DOHH2 (cell line): ENCODE measurements at regions not wholly inside any gene's neighbourhood (a gene's known extent, or its start where the extent isn't known, plus 50 kb on each side); places are given as distances from the start of the nearest gene placed in this dataset.

Experiments used
- H3F3A ChIP-seq: fragments of 200-600 bp; sonication (generic), shearing (Covaris generic); 2 replicates; pipeline ENCODE4 v1.6.0; 2016; ENCODE audit warnings: antibody characterized with exemption, mild to moderate bottlenecking; ENCODE audit not compliant: control insufficient read depth, insufficient read depth
- H3K27ac ChIP-seq: fragments of 200-600 bp; sonication (generic); 2 replicates; pipeline ENCODE4 v1.5.1; 2014; ENCODE audit warnings: low read depth, mild to moderate bottlenecking, low read length, moderate library complexity
- H3K27me3 ChIP-seq: fragments of 200-600 bp; sonication (generic); 2 replicates; pipeline ENCODE4 v1.6.1; 2014; ENCODE audit warnings: mild to moderate bottlenecking, low read length, mixed read lengths; ENCODE audit not compliant: control insufficient read depth
- H3K36me3 ChIP-seq: fragments of 200-600 bp; sonication (generic); 2 replicates; pipeline ENCODE4 v1.6.1; 2014; ENCODE audit warnings: mild to moderate bottlenecking, low read length, moderate library complexity, mixed read lengths; ENCODE audit not compliant: control insufficient read depth
- H3K4me1 ChIP-seq: fragments of 200-600 bp; sonication (generic); 2 replicates; pipeline ENCODE4 v1.6.1; 2014; ENCODE audit warnings: mild to moderate bottlenecking, low read length, mixed read lengths; ENCODE audit not compliant: control insufficient read depth
- H3K4me2 ChIP-seq: fragments of 200-600 bp; sonication (generic); 2 replicates; pipeline ENCODE4 v1.6.0; 2014; ENCODE audit warnings: mild to moderate bottlenecking, low read length, moderate library complexity
- H3K4me3 ChIP-seq: fragments of 200-600 bp; sonication (generic); 2 replicates; pipeline ENCODE4 v1.5.1; 2014; ENCODE audit warnings: mild to moderate bottlenecking, low read length, mixed read lengths
- H3K79me2 ChIP-seq: fragments of 200-600 bp; sonication (generic); 2 replicates; pipeline ENCODE4 v1.6.1; 2014; ENCODE audit warnings: mild to moderate bottlenecking, low read length, mixed read lengths; ENCODE audit not compliant: control insufficient read depth
- H3K9me2 ChIP-seq: fragments of 200-600 bp; sonication (generic); replicated peaks from 2 replicates; pipeline ENCODE4 v1.6.1; 2014; ENCODE audit warnings: mild to moderate bottlenecking, low read length, mixed read lengths; ENCODE audit not compliant: control insufficient read depth
- H3K9me3 ChIP-seq: fragments of 200-600 bp; sonication (generic); 2 replicates; pipeline ENCODE4 v1.6.1; 2014; ENCODE audit warnings: antibody characterized with exemption, low read length, mixed read lengths; ENCODE audit not compliant: control insufficient read depth, insufficient read depth
- H4K20me1 ChIP-seq: fragments of 200-600 bp; sonication (generic); 2 replicates; pipeline ENCODE4 v1.6.0; 2014; ENCODE audit warnings: low read depth, mild to moderate bottlenecking, antibody characterized with exemption, low read length, moderate library complexity; ENCODE audit not compliant: control insufficient read depth, insufficient read depth
- EZH2phosphoT487 ChIP-seq: fragments of 200-600 bp; sonication (generic); IDR thresholded peaks from 2 replicates; pipeline ENCODE4 v1.6.1; 2017; ENCODE audit warnings: borderline replicate concordance, mild to moderate bottlenecking, antibody characterized with exemption, low read length, moderate library complexity, mixed read lengths
- TF ChIP-seq, protein P1 (sequence below): fragments of 200-600 bp; sonication (generic); IDR thresholded peaks from one replicate; pipeline ENCODE4 v1.5.1; 2014; ENCODE audit warnings: antibody characterized with exemption, mild to moderate bottlenecking, low read depth, low read length; ENCODE audit not compliant: poor library complexity, severe bottlenecking

- Histone ChIP-seq H3K9me3 (no peaks in the 10 kb centered on the region), H3F3A (no peaks in the 10 kb centered on the region), H3K4me3 (no peak overlapping the region), H3K4me2 (no peak overlapping the region), H3K27ac (no peak overlapping the region), H3K27me3 (no peaks in the 10 kb centered on the region), H3K36me3 (no peaks in the 10 kb centered on the region), H3K79me2 (no peaks in the 10 kb centered on the region), H4K20me1 (no peaks in the 10 kb centered on the region), H3K9me2 (no peaks in the 10 kb centered on the region), H3K4me1 (no peaks in the 10 kb centered on the region)
- TF ChIP-seq, protein P1, sequence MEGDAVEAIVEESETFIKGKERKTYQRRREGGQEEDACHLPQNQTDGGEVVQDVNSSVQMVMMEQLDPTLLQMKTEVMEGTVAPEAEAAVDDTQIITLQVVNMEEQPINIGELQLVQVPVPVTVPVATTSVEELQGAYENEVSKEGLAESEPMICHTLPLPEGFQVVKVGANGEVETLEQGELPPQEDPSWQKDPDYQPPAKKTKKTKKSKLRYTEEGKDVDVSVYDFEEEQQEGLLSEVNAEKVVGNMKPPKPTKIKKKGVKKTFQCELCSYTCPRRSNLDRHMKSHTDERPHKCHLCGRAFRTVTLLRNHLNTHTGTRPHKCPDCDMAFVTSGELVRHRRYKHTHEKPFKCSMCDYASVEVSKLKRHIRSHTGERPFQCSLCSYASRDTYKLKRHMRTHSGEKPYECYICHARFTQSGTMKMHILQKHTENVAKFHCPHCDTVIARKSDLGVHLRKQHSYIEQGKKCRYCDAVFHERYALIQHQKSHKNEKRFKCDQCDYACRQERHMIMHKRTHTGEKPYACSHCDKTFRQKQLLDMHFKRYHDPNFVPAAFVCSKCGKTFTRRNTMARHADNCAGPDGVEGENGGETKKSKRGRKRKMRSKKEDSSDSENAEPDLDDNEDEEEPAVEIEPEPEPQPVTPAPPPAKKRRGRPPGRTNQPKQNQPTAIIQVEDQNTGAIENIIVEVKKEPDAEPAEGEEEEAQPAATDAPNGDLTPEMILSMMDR, result no peak
- TF ChIP-seq EZH2phosphoT487, result no peak
Observed at GRCh38 chrX:84690228-84690627, 188.0 kb upstream of the HDX start.

- Histone ChIP-seq H3K27ac (no peak overlapping the region), H3F3A (no peaks in the 10 kb centered on the region), H3K9me2 (no peaks in the 10 kb centered on the region), H3K79me2 (no peaks in the 10 kb centered on the region), H4K20me1 (no peaks in the 10 kb centered on the region), H3K9me3 (no peaks in the 10 kb centered on the region), H3K27me3 (no peaks in the 10 kb centered on the region), H3K4me2 (no peak overlapping the region), H3K4me1 (peaks cover 8% of the 10 kb centered on the region), H3K36me3 (peaks cover 2% of the 10 kb centered on the region; the same call in 1 of the 2 replicates), H3K4me3 (no peak overlapping the region)
- TF ChIP-seq, protein P1, result no peak
- TF ChIP-seq EZH2phosphoT487, result no peak
Observed at GRCh38 chrX:84709987-84710386, 207.7 kb upstream of the HDX start.

DNA sequence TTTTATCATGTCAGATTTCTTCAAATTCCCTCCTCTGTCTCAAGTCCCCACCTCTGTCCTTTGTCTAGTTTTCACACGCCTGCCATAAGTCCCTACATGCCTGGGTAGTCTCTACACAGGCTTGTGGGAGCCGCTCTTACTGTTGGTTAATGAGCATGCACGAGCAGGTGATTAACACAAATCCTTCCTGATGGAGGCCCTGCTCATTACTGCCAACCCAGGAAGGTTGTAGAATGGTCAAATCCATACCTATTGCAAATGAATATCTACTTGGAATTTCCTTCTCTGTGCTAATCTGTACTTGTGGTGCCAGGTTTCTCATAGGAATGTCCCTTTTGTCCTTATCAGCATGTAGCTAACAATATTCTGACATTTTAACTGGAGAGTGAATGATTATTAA lies 208.4 kb upstream of the HDX start:
- no peak overlapping the region for H3K27ac ChIP-seq
- no peaks in the 10 kb centered on the region for H4K20me1 ChIP-seq
- no peaks in the 10 kb centered on the region for H3K9me3 ChIP-seq
- peaks cover 2% of the 10 kb centered on the region; the same call in 1 of the 2 replicates for H3K36me3 ChIP-seq
- TF ChIP-seq EZH2phosphoT487, result no peak
- H3K4me2 ChIP-seq, result no peak overlapping the region
- no peaks in the 10 kb centered on the region for H3K27me3 ChIP-seq
- H3K4me1 ChIP-seq, result peaks cover 14% of the 10 kb centered on the region
- no peaks in the 10 kb centered on the region for H3K79me2 ChIP-seq
- no peaks in the 10 kb centered on the region for H3K9me2 ChIP-seq
- H3K4me3 ChIP-seq, result no peak overlapping the region
- 0 out of 2 replicates have a peak, but pooled peaks cover 2% of the 10 kb centered on the region for H3F3A ChIP-seq

- Histone ChIP-seq H3K4me3 (no peak overlapping the region), H3K4me2 (no peak overlapping the region), H3K79me2 (peaks cover 2% of the 10 kb centered on the region; the same call in 1 of the 2 replicates), H3K9me3 (no peaks in the 10 kb centered on the region), H3K4me1 (peaks cover 31% of the 10 kb centered on the region), H3K9me2 (no peaks in the 10 kb centered on the region), H3K27me3 (no peaks in the 10 kb centered on the region), H4K20me1 (no peaks in the 10 kb centered on the region), H3K27ac (no peak overlapping the region), H3F3A (0 out of 2 replicates have a peak, but pooled peaks cover 3% of the 10 kb centered on the region), H3K36me3 (peaks cover 2% of the 10 kb centered on the region; the same call in 1 of the 2 replicates)
- TF ChIP-seq EZH2phosphoT487, result no peak
- TF ChIP-seq, protein P1, result no peak
Observed at GRCh38 chrX:84712621-84713020, 210.4 kb upstream of the HDX start.
